Stimulated activated CD4-positive, alpha-beta T cell treated with anti-CD3 and anti-CD28 coated beads, Interleukin-2, amount 100 ng/mL, for 24 hours (primary cell): ENCODE measurements at regions not wholly inside any gene's neighbourhood (a gene's known extent, or its start where the extent isn't known, plus 50 kb on each side); places are given as distances from the start of the nearest gene placed in this dataset.

Source experiments
- DNase-seq, 2 donors: peaks; one replicate each; pipeline ENCODE4 v3.0.0-alpha.2; 2020

GRCh38 chr15:95295896-95296625 lies 1034.4 kb upstream of the NR2F2 start:
- no peak for DNase-seq

- DNase-seq, result no peak
Observed at GRCh38 chr15:95296643-95297042, 1033.9 kb upstream of the NR2F2 start.

GRCh38 chr15:95298729-95299128 lies 1031.8 kb upstream of the NR2F2 start:
- DNase-seq, result no peak

GRCh38 chr15:95300958-95301357 lies 1029.5 kb upstream of the NR2F2 start:
- no peak for DNase-seq

GRCh38 chr15:95302206-95302605 lies 1028.3 kb upstream of the NR2F2 start:
- DNase-seq, result no peak

- no peak for DNase-seq
Observed at GRCh38 chr15:95302809-95303208, 1027.7 kb upstream of the NR2F2 start.

GRCh38 chr15:95303713-95304112 lies 1026.8 kb upstream of the NR2F2 start:
- no peak for DNase-seq

- DNase-seq, result no peak
Observed at GRCh38 chr15:95304151-95304946, 1026.2 kb upstream of the NR2F2 start.

- DNase-seq, result no peak
Observed at GRCh38 chr15:95304947-95305400, 1025.5 kb upstream of the NR2F2 start.

- DNase-seq, result no peak
Observed at GRCh38 chr15:95307115-95307514, 1023.4 kb upstream of the NR2F2 start.

- DNase-seq, result no peak
Observed at GRCh38 chr15:95319242-95319641, 1011.3 kb upstream of the NR2F2 start.

- no peak for DNase-seq
Observed at GRCh38 chr15:95323796-95324195, 1006.7 kb upstream of the NR2F2 start.

GRCh38 chr15:95324656-95325055 lies 1005.8 kb upstream of the NR2F2 start:
- no peak for DNase-seq

- no peak for DNase-seq
Observed at GRCh38 chr15:95325763-95326404, 1004.6 kb upstream of the NR2F2 start.

GRCh38 chr15:95326431-95327182 lies 1003.9 kb upstream of the NR2F2 start:
- no peak for DNase-seq

- DNase-seq, result no peak
Observed at GRCh38 chr15:95327183-95327525, 1003.3 kb upstream of the NR2F2 start.

- DNase-seq, result no peak
Observed at GRCh38 chr15:95327661-95328060, 1002.8 kb upstream of the NR2F2 start.

GRCh38 chr15:95328559-95328958 lies 1001.9 kb upstream of the NR2F2 start:
- no peak for DNase-seq

GRCh38 chr15:95329362-95329761 lies 1001.1 kb upstream of the NR2F2 start:
- no peak for DNase-seq

- DNase-seq, result no peak
Observed at GRCh38 chr15:95341686-95342085, 988.8 kb upstream of the NR2F2 start.

GRCh38 chr15:95345867-95346266 lies 984.6 kb upstream of the NR2F2 start:
- DNase-seq, result no peak

GRCh38 chr15:95346721-95347475 lies 983.6 kb upstream of the NR2F2 start:
- DNase-seq, result no peak
